ENCODE measurements at regions not wholly inside any gene's neighbourhood (a gene's known extent, or its start where the extent isn't known, plus 50 kb on each side); places are given as distances from the start of the nearest gene placed in this dataset.

DNA sequence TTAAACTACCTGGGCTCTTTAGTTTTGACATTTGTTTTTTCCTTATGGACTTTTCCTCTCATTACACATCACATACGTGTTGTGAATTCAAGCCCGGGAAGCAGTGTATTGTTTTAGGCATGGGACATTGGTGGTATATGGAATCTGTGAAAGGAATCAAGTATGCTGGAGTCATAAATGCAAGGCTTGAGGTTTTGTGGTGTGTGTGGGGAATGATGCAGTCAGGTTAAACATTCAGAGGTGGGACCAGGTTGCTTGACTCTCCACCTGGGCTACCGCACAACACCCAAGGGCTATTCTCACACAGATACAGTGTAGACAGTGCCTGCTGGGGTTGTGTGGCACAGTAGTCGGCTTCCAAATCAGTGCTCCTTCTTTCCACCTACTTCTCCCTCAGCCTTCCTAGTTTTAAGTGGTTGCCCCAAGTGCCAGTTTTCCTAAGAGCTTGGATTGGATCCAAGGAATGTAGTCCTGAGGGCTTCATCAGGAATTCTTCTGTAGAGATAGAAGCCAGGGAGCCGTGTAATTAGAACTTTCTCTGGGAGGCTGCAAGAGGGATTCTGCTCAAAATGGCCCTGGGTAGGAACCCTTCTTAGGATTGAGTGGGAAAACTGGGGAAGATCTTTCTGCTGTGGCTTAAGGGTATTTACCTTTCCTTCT is 243.7 kb downstream of the C12orf75 start:
- TF ChIP-seq, protein P1, sequence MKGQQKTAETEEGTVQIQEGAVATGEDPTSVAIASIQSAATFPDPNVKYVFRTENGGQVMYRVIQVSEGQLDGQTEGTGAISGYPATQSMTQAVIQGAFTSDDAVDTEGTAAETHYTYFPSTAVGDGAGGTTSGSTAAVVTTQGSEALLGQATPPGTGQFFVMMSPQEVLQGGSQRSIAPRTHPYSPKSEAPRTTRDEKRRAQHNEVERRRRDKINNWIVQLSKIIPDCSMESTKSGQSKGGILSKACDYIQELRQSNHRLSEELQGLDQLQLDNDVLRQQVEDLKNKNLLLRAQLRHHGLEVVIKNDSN (IDR thresholded peaks at IDR 0.05) = no peak
- TF ChIP-seq EP300 (IDR thresholded peaks at IDR 0.05; ENCODE audit: borderline replicate concordance) (no peak), RAD21 (IDR thresholded peaks at IDR 0.05; ENCODE audit: low read depth) (no peak), MAX (IDR thresholded peaks at IDR 0.05) (no peak), TAF1 (IDR thresholded peaks at IDR 0.05; ENCODE audit: low read depth) (no peak), EGR1 (IDR thresholded peaks at IDR 0.05) (no peak), YY1 (IDR thresholded peaks at IDR 0.05; ENCODE audit: low read depth) (no peak), FOXM1 (IDR thresholded peaks at IDR 0.05; ENCODE audit: borderline replicate concordance, low read depth) (no peak), CREB1 (IDR thresholded peaks at IDR 0.05; ENCODE audit: low read depth) (no peak)
- TF ChIP-seq, protein P2, sequence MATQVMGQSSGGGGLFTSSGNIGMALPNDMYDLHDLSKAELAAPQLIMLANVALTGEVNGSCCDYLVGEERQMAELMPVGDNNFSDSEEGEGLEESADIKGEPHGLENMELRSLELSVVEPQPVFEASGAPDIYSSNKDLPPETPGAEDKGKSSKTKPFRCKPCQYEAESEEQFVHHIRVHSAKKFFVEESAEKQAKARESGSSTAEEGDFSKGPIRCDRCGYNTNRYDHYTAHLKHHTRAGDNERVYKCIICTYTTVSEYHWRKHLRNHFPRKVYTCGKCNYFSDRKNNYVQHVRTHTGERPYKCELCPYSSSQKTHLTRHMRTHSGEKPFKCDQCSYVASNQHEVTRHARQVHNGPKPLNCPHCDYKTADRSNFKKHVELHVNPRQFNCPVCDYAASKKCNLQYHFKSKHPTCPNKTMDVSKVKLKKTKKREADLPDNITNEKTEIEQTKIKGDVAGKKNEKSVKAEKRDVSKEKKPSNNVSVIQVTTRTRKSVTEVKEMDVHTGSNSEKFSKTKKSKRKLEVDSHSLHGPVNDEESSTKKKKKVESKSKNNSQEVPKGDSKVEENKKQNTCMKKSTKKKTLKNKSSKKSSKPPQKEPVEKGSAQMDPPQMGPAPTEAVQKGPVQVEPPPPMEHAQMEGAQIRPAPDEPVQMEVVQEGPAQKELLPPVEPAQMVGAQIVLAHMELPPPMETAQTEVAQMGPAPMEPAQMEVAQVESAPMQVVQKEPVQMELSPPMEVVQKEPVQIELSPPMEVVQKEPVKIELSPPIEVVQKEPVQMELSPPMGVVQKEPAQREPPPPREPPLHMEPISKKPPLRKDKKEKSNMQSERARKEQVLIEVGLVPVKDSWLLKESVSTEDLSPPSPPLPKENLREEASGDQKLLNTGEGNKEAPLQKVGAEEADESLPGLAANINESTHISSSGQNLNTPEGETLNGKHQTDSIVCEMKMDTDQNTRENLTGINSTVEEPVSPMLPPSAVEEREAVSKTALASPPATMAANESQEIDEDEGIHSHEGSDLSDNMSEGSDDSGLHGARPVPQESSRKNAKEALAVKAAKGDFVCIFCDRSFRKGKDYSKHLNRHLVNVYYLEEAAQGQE (IDR thresholded peaks at IDR 0.05; ENCODE audit: low read depth) = no peak
